DND-41 (cell line): ENCODE measurements at regions not wholly inside any gene's neighbourhood (a gene's known extent, or its start where the extent isn't known, plus 50 kb on each side); places are given as distances from the start of the nearest gene placed in this dataset.

ENCODE experiments used
- ATAC-seq: fragments of 200-7000 bp; cut with Tn5 transposase; 3 replicates; pipeline ENCODE4 v1.9.1; 2021; ENCODE audit warnings: low read depth; ENCODE audit not compliant: insufficient read depth
- DNase-seq: peaks from one replicate; pipeline ENCODE4 v3.0.0-alpha.2; 2020
- H2AFZ ChIP-seq: 2 replicates; pipeline ENCODE4 v1.6.0; 2012; ENCODE audit warnings: low read depth, low read length
- H3K27ac ChIP-seq: 2 replicates; pipeline ENCODE4 v1.5.1; 2012; ENCODE audit warnings: low read length, inconsistent platforms
- H3K27me3 ChIP-seq: fragments of 200-600 bp; sonication (generic); 2 replicates; pipeline ENCODE4 v1.6.0; 2012; ENCODE audit warnings: low read length, mild to moderate bottlenecking, inconsistent platforms; ENCODE audit not compliant: insufficient read depth, poor library complexity
- H3K36me3 ChIP-seq: 2 replicates; pipeline ENCODE4 v1.5.1; 2012; ENCODE audit warnings: low read length, inconsistent platforms; ENCODE audit not compliant: insufficient read depth
- H3K4me1 ChIP-seq: 2 replicates; pipeline ENCODE4 v1.5.1; 2012; ENCODE audit warnings: mild to moderate bottlenecking, low read length; ENCODE audit not compliant: insufficient read depth
- H3K4me2 ChIP-seq: 2 replicates; pipeline ENCODE4 v1.6.0; 2012; ENCODE audit warnings: mild to moderate bottlenecking, moderate library complexity, low read length, inconsistent platforms; ENCODE audit not compliant: insufficient read depth
- H3K4me3 ChIP-seq, 2 experiments: fragments of 200-600 bp in 1 of 2; shearing (Covaris generic) in 1 of 2; 2 replicates each; pipeline ENCODE4 v1.5.1; 2012 to 2016; ENCODE audit warnings: inconsistent platforms in 2 of 2, low read length in 2 of 2, mild to moderate bottlenecking in 2 of 2, low read depth in 1 of 2, moderate library complexity in 1 of 2
- H3K79me2 ChIP-seq: 2 replicates; pipeline ENCODE4 v1.6.0; 2012; ENCODE audit warnings: low read length, inconsistent platforms; ENCODE audit not compliant: insufficient read depth
- H3K9ac ChIP-seq: 2 replicates; pipeline ENCODE4 v1.6.0; 2012; ENCODE audit warnings: low read depth, mild to moderate bottlenecking, inconsistent platforms, low read length, moderate library complexity
- H3K9me3 ChIP-seq: 2 replicates; pipeline ENCODE4 v1.5.1; 2012; ENCODE audit warnings: low read length, moderate library complexity, mild to moderate bottlenecking, inconsistent platforms; ENCODE audit not compliant: insufficient read depth, severe bottlenecking
- H4K20me1 ChIP-seq: 2 replicates; pipeline ENCODE4 v1.6.0; 2012; ENCODE audit warnings: low read length; ENCODE audit not compliant: insufficient read depth
- EZH2 ChIP-seq: IDR thresholded peaks from 3 replicates; pipeline ENCODE4 v1.6.1; 2012; ENCODE audit warnings: borderline replicate concordance, low read depth, mild to moderate bottlenecking, moderate library complexity, low read length, inconsistent platforms; ENCODE audit not compliant: severe bottlenecking
- TF ChIP-seq, protein P1 (sequence below): IDR thresholded peaks from 2 replicates; pipeline ENCODE4 v1.5.1; 2012; ENCODE audit warnings: borderline replicate concordance, low read length, moderate library complexity, mild to moderate bottlenecking; ENCODE audit not compliant: poor library complexity, severe bottlenecking; ENCODE audit errors: extremely low read depth

DNA sequence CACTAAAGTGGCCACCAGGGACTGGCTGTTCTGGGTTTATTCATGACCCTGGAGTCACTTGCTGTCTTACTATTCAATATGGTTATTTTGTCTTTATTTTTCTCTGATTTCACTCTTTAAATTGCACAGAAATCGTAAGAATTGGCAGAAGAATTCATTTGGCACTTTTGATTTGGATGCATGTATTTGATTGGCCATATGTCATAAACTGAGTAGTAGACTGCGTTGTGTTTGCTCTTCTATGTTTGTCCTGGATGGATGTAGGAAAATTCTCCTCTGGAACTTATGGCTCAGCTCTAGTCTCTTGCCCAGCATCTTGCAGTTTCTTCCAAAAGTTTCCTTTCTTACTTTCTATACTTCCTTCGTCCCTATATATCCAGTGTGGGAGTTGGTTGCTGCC is 452.7 kb downstream of the GATA3 start:
- no peaks in the 10 kb centered on the region for H4K20me1 ChIP-seq
- TF ChIP-seq, protein P1, sequence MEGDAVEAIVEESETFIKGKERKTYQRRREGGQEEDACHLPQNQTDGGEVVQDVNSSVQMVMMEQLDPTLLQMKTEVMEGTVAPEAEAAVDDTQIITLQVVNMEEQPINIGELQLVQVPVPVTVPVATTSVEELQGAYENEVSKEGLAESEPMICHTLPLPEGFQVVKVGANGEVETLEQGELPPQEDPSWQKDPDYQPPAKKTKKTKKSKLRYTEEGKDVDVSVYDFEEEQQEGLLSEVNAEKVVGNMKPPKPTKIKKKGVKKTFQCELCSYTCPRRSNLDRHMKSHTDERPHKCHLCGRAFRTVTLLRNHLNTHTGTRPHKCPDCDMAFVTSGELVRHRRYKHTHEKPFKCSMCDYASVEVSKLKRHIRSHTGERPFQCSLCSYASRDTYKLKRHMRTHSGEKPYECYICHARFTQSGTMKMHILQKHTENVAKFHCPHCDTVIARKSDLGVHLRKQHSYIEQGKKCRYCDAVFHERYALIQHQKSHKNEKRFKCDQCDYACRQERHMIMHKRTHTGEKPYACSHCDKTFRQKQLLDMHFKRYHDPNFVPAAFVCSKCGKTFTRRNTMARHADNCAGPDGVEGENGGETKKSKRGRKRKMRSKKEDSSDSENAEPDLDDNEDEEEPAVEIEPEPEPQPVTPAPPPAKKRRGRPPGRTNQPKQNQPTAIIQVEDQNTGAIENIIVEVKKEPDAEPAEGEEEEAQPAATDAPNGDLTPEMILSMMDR: no peak
- no peak for TF ChIP-seq EZH2
- H3K27me3 ChIP-seq: no peaks in the 10 kb centered on the region
- H3K9me3 ChIP-seq: no peaks in the 10 kb centered on the region
- no peaks in the 10 kb centered on the region for H3K4me1 ChIP-seq
- H3K79me2 ChIP-seq: no peaks in the 10 kb centered on the region
- no peak overlapping the region for H3K27ac ChIP-seq
- no peak overlapping the region for H3K4me2 ChIP-seq
- H2AFZ ChIP-seq: no peak overlapping the region
- ATAC-seq (no peak), DNase-seq (no peak)
- H3K9ac ChIP-seq: no peak overlapping the region
- H3K36me3 ChIP-seq: no peaks in the 10 kb centered on the region
- no peak overlapping the region for H3K4me3 ChIP-seq

GRCh38 chr10:8508882-8509281 is 454.4 kb downstream of the GATA3 start:
- Histone ChIP-seq H3K79me2 (no peaks in the 10 kb centered on the region), H3K27ac (no peak overlapping the region), H3K9me3 (no peaks in the 10 kb centered on the region), H3K4me3 (no peak overlapping the region), H2AFZ (no peak overlapping the region), H3K4me1 (no peaks in the 10 kb centered on the region), H3K27me3 (no peaks in the 10 kb centered on the region), H3K4me2 (no peak overlapping the region), H3K36me3 (no peaks in the 10 kb centered on the region), H4K20me1 (no peaks in the 10 kb centered on the region), H3K9ac (no peak overlapping the region)
- no peak for ATAC-seq
- no peak for DNase-seq
- TF ChIP-seq EZH2: no peak
- TF ChIP-seq, protein P1: no peak

DNA sequence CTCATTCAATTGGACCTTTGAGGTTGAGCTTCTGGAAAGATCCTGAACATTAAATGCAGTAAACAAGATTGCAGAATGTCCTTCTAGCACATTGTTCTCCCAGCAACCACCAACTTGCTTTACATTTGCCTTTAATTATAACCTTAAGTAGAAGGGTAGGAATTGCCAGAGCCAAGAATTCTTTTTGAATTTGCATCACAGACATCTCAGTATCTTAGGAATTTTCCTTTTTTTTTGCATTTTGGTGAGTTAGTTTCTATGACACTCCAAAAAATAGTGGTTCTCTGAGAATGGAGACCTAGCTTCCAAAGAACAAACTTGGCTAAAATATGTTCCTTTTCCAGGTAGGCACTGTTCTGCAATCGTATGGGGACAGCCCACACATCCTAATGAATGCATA is 456.0 kb downstream of the GATA3 start:
- Histone ChIP-seq H3K9ac (no peak overlapping the region), H3K79me2 (no peaks in the 10 kb centered on the region), H3K36me3 (no peaks in the 10 kb centered on the region), H3K27me3 (no peaks in the 10 kb centered on the region), H3K27ac (no peak overlapping the region), H3K9me3 (no peaks in the 10 kb centered on the region), H3K4me3 (no peak overlapping the region), H3K4me2 (no peak overlapping the region), H3K4me1 (no peaks in the 10 kb centered on the region), H2AFZ (no peak overlapping the region), H4K20me1 (no peaks in the 10 kb centered on the region)
- TF ChIP-seq EZH2: no peak
- TF ChIP-seq, protein P1: no peak
- DNase-seq (no peak), ATAC-seq (no peak)

- H3K4me2 ChIP-seq: no peak overlapping the region
- DNase-seq (no peak), ATAC-seq (no peak)
- no peaks in the 10 kb centered on the region for H3K27me3 ChIP-seq
- H3K4me3 ChIP-seq: no peak overlapping the region
- H3K79me2 ChIP-seq: no peaks in the 10 kb centered on the region
- H4K20me1 ChIP-seq: no peaks in the 10 kb centered on the region
- no peaks in the 10 kb centered on the region for H3K4me1 ChIP-seq
- TF ChIP-seq EZH2: no peak
- TF ChIP-seq, protein P1: no peak
- no peaks in the 10 kb centered on the region for H3K36me3 ChIP-seq
- no peak overlapping the region for H3K9ac ChIP-seq
- no peaks in the 10 kb centered on the region for H3K9me3 ChIP-seq
- H2AFZ ChIP-seq: no peak overlapping the region
- H3K27ac ChIP-seq: no peak overlapping the region
Measured at GRCh38 chr10:8511026-8511425, 456.5 kb downstream of the GATA3 start.
